ENCODE measurements at regions not wholly inside any gene's neighbourhood (a gene's known extent, or its start where the extent isn't known, plus 50 kb on each side); places are given as distances from the start of the nearest gene placed in this dataset.
A peak's percentile ranks its signal among the peaks of the same experiment; 100 is the strongest.

DNA sequence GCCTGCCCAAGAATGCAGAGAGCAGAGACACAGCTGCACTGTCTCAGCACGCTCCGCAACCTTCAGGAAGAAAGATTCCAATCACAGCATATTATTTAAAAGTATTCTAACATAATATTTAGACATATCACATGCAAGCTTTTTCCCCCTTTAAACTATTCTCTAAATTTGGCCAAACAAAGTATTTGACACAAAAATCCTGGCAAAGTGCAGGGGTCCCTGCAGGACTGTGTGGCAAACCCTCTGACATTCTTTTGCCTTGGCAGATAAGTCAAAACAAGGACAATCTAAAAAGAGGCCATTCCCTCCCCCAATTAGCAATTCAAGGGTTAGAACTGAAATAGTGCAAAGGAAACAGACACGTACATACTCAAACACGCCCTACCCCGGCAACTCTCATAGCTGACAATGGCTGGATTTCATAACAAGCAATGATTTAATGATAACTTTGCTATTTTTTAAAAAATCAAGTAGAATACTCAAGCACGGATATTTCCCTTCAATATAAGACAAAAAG, 225.3 kb downstream of the MRPL39 start:
- DNase-seq (ENCODE audit: low read depth in 2 of 2) = no peak

- DNase-seq (ENCODE audit: low read depth in 2 of 2) = no peak
These were observed 231.6 kb downstream of the MRPL39 start for GRCh38 chr21:25375675-25376074.

GRCh38 chr21:25373126-25374082, 233.9 kb downstream of the MRPL39 start:
- DNase-seq (ENCODE audit: low read depth in 2 of 2) = no peak

DNA sequence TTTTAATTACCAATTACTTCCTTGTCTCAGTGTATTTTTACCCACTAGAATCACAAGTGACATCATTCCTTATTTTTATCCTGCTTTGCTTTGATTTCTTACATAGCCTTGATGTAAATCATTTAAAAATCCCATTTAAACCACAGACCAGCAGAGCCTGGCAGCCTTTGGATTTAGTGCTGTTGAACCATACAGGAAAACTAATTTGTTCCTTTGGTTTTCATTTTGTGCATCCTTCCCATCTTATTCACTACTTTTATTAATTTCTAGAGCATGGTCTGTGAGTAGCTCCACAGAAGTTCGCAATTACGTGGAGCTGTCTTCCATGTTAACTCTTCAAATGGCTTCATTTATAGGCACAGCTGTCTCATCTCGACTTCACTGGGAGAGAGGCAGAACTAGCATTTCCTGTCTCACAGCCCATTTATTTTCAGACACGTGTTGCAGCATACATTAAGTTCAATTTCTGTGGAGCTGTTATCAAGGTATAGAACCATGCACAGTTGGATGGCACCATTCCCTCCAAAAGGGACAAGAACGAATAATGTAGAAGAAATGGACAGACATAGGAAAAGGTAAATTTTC, 235.3 kb downstream of the MRPL39 start:
- DNase-seq (ENCODE audit: low read depth in 2 of 2) = no peak

DNA sequence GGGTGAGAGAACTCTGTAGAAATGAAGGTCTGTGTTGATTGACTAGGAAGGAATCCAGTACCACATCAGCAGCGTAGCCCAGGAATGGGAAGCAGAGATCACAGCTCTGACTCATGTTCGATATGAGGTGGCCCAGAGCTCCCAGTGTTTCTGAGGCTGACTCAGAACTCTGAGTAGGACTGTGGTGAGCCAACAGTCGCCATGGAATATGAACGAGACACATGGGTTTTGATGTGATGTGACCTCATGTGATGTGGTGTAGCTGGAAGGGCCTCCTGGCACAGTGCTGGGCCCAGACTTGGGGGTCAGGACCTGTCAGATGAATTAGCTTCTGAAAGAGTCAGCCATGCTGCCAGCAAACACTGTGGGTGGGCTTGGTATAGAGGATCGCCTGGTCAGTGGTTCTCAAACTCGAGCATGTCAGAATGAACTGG, 237.0 kb downstream of the MRPL39 start:
- DNase-seq (ENCODE audit: low read depth in 2 of 2) = no peak

- no peak for DNase-seq (ENCODE audit: low read depth in 2 of 2)
These were observed 237.6 kb downstream of the MRPL39 start for GRCh38 chr21:25369524-25370300.

DNA sequence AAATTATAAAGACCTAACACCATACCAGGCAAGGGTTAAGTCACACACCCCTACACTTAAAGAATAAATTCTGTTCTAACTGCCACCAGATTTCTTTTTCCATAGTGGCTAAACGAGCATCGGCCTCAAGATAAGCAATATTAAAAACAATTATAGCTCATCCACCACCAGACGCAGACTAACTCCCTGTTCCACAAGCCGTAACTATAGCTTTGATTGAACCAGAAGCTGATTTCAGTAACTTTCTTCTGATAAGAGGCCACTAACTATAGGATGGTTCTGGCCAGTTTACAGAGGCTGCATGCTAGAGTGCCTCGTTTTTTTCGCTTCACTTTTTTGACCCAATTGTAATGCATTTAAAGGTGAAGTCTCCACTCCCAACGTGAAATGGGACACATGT, 238.8 kb downstream of the MRPL39 start:
- no peak for DNase-seq (ENCODE audit: low read depth in 2 of 2)

- DNase-seq (ENCODE audit: low read depth in 2 of 2) = no peak
These were observed 241.2 kb downstream of the MRPL39 start for GRCh38 chr21:25366116-25366515.

DNA sequence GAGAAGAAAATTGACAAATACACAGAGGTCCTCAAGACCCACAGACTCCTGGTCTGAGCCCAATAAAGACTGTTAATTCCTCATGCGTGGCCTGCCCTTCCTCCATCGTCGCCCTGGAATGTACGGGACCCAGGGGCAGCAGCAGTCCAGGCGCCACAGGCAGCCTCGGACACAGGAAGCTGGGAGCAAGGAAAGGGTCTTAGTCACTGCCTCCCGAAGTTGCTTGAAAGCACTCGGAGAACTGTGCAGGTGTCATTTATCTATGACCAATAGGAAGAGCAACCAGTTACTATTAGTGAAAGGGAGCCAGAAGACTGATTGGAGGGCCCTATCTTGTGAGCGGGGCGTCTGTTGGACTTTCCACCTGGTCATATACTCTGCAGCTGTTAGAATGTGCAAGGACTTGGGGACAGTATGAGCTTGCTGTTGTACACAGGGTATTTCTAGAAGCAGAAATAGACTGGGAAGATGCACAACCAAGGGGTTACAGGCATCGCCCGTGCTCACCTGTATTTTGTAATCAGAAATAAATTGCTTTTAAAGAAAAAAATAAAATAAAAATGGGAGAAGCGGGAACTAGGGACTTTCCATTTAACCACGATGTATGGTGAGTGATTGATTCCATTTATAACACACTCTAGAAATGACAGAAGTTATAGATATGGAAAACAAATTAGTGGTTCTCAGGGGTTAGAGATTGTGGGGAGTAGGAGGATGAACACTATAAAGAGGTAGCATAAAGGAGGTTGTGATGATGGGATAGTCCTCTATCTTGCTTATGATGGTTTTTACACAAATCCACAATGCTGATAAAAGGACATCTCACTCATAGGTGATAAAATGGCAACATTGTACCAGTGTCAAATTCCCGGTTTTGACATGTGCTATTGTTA, 244.7 kb downstream of the MRPL39 start:
- DNase-seq (ENCODE audit: low read depth in 2 of 2) = no peak

GRCh38 chr21:25361765-25362164, 245.5 kb downstream of the MRPL39 start:
- DNase-seq (ENCODE audit: low read depth in 2 of 2) = no peak

DNA sequence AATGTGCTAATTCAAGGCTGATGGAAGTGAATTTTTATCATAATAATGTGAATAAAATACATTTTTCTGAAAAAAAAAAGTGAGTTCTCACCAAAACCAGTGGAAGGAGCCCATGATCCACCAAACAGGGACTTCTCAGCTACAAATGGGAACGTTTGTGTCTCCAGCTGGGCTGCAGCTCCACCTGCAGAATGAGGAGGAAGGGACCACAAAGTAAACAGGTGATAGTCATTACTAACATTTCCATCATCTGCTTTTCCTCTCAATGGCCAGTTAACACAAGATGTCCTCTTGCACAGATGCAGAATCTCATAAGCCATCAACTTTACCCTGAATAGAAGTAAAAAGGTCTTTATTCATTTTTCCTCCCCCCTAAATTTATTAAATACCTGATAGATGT, 246.2 kb downstream of the MRPL39 start:
- no peak for DNase-seq (ENCODE audit: low read depth in 2 of 2)

DNA sequence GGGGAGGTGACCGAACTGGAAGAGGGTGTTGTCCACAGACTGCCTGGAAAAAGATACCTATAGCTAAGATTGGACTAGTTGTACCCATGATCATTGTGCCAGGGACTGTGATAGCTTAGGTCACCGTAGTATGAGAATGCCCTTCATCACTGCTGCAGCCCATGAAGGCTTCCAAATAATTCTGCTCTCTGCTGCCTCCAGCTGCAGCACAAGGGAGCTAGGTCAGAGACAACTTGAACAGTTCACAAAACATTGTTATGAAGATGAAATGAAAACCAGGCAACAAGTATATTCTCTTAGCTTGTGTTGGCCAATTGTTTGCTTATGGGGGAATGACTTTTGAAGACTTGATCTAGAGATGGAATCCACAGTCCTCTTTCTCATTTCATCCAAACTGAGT, 246.7 kb downstream of the MRPL39 start:
- no peak for DNase-seq (ENCODE audit: low read depth in 2 of 2)

- no peak for DNase-seq (ENCODE audit: low read depth in 2 of 2)
These were observed 247.6 kb downstream of the MRPL39 start for GRCh38 chr21:25359724-25360123.

GRCh38 chr21:25350056-25350455, 257.2 kb downstream of the MRPL39 start:
- peak in 1 of 2 donors; percentile 4 for DNase-seq (ENCODE audit: low read depth in 2 of 2)

- no peak for DNase-seq (ENCODE audit: low read depth in 2 of 2)
These were observed 263.3 kb downstream of the MRPL39 start for GRCh38 chr21:25343774-25344545.

DNA sequence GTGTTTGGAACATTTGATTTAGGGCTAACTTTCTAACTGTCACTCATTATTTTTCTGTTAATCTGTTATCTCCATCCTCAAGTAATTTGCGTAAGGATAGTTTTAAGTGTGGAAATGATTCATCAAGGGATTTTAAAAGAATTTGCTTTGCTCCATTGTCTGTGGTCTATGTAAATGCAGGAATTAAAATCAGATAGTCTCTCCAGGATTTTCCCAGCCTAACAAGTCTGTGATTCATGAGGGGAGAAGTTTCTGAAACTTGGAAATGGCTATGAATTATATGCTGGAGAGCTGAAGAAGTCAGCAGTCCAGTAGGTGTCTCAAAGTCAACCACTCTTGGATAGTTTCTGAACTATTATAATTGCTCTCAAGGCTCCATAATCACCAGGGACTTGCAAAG, 264.5 kb downstream of the MRPL39 start:
- no peak for DNase-seq (ENCODE audit: low read depth in 2 of 2)

- DNase-seq (ENCODE audit: low read depth in 2 of 2) = no peak
These were observed 265.3 kb downstream of the MRPL39 start for GRCh38 chr21:25341981-25342380.

- no peak for DNase-seq (ENCODE audit: low read depth in 2 of 2)
These were observed 268.9 kb downstream of the MRPL39 start for GRCh38 chr21:25338415-25338814.

GRCh38 chr21:25334046-25334730, 273.1 kb downstream of the MRPL39 start:
- DNase-seq (ENCODE audit: low read depth in 2 of 2) = no peak

GRCh38 chr21:25331286-25331685, 276.0 kb downstream of the MRPL39 start:
- no peak for DNase-seq (ENCODE audit: low read depth in 2 of 2)

Measured in stimulated activated CD4-positive, alpha-beta T cell treated with anti-CD3 and anti-CD28 coated beads, Interleukin-1b, Interleukin-23, amount 100 ng/mL, for 1 hour (primary cell).